Left kidney (tissue), 1 donor: ENCODE measurements at regions not wholly inside any gene's neighbourhood (a gene's known extent, or its start where the extent isn't known, plus 50 kb on each side); places are given as distances from the start of the nearest gene placed in this dataset.

Source experiments
- DNase-seq: peaks from one replicate; pipeline ENCODE4 v3.0.0-alpha.2; 2013

- DNase-seq = no peak
Observed at GRCh38 chr13:105599477-105600037, 935.9 kb downstream of the EFNB2 start.

- DNase-seq = no peak
Observed at GRCh38 chr13:105598529-105598928, 936.9 kb downstream of the EFNB2 start.

- no peak for DNase-seq
Observed at GRCh38 chr13:105597573-105597972, 937.9 kb downstream of the EFNB2 start.

GRCh38 chr13:105595471-105595870 lies 940.0 kb downstream of the EFNB2 start:
- no peak for DNase-seq

- DNase-seq = no peak
Observed at GRCh38 chr13:105591277-105591676, 944.2 kb downstream of the EFNB2 start.

- DNase-seq = no peak
Observed at GRCh38 chr13:105587786-105588185, 947.7 kb downstream of the EFNB2 start.

GRCh38 chr13:105579821-105580710 lies 955.4 kb downstream of the EFNB2 start:
- no peak for DNase-seq

GRCh38 chr13:105573136-105573535 lies 962.3 kb downstream of the EFNB2 start:
- DNase-seq = no peak

- no peak for DNase-seq
Observed at GRCh38 chr13:105572401-105572800, 963.1 kb downstream of the EFNB2 start.

GRCh38 chr13:105569816-105570215 lies 965.6 kb downstream of the EFNB2 start:
- no peak for DNase-seq

- no peak for DNase-seq
Observed at GRCh38 chr13:105567951-105568525, 967.4 kb downstream of the EFNB2 start.

- no peak for DNase-seq
Observed at GRCh38 chr13:105565136-105565727, 970.2 kb downstream of the EFNB2 start.

GRCh38 chr13:105552078-105552477 lies 983.4 kb downstream of the EFNB2 start:
- DNase-seq = no peak

- DNase-seq = no peak
Observed at GRCh38 chr13:105547851-105548250, 987.6 kb downstream of the EFNB2 start.

GRCh38 chr13:105545811-105546210 lies 989.7 kb downstream of the EFNB2 start:
- no peak for DNase-seq

GRCh38 chr13:105543742-105544141 lies 991.7 kb downstream of the EFNB2 start:
- DNase-seq = no peak

GRCh38 chr13:105541565-105541964 lies 993.9 kb downstream of the EFNB2 start:
- DNase-seq = no peak

- DNase-seq = peak; percentile 21
Observed at GRCh38 chr13:105538346-105538745, 997.1 kb downstream of the EFNB2 start.

GRCh38 chr13:105537113-105537512 lies 998.3 kb downstream of the EFNB2 start:
- no peak for DNase-seq

GRCh38 chr13:105530468-105530867 lies 1005.0 kb downstream of the EFNB2 start:
- DNase-seq = no peak

- DNase-seq = no peak
Observed at GRCh38 chr13:105527127-105527526, 1008.3 kb downstream of the EFNB2 start.

- no peak for DNase-seq
Observed at GRCh38 chr13:105519771-105520170, 1015.7 kb downstream of the EFNB2 start.

GRCh38 chr13:105518086-105518485 lies 1017.4 kb downstream of the EFNB2 start:
- DNase-seq = no peak
